ENCODE measurements at regions not wholly inside any gene's neighbourhood (a gene's known extent, or its start where the extent isn't known, plus 50 kb on each side); places are given as distances from the start of the nearest gene placed in this dataset.

GRCh38 chr2:158905784-158906183 is 62.7 kb upstream of the TANC1 start:
- no peak for TF ChIP-seq POLR2A (IDR thresholded peaks at IDR 0.05; ENCODE audit: borderline replicate concordance, extremely low read depth, insufficient read depth, insufficient read length)
- TF ChIP-seq CTCF (IDR thresholded peaks at IDR 0.05 in 2 of 3, conservative IDR thresholded peaks at IDR 0.05 in 1 of 3; ENCODE audit: borderline replicate concordance in 1 of 3, insufficient read depth in 1 of 3, low read depth in 2 of 3, low read length in 2 of 3) = no peak
- TF ChIP-seq POLR2AphosphoS5 (IDR thresholded peaks at IDR 0.05; ENCODE audit: low read depth, low read length) = no peak
- no peak for TF ChIP-seq TCF7L2 (IDR thresholded peaks at IDR 0.05; ENCODE audit: borderline replicate concordance, extremely low read depth, insufficient read depth, insufficient read length)
- TF ChIP-seq EZH2 (IDR thresholded peaks at IDR 0.05) = no peak
- TF ChIP-seq ATF3 (IDR thresholded peaks at IDR 0.05) = no peak
- TF ChIP-seq ZNF274 (IDR thresholded peaks at IDR 0.05; ENCODE audit: low read depth, low read length) = no peak
